B cell (primary cell): ENCODE measurements at regions not wholly inside any gene's neighbourhood (a gene's known extent, or its start where the extent isn't known, plus 50 kb on each side); places are given as distances from the start of the nearest gene placed in this dataset.

Source experiments
- ATAC-seq: fragments of 200-7000 bp; cut with Tn5 transposase; one replicate; pipeline ENCODE4 v1.10.0; 2021; ENCODE audit warnings: low read depth, mild to moderate bottlenecking, moderate number of reproducible peaks, moderate library complexity
- CTCF ChIA-PET: fragments of 350-600 bp; sonication (Branson Sonifier 250); formaldehyde crosslinking; loops from one replicate; lab custom pipeline; 2021; ENCODE audit warnings: antibody characterized with exemption, inconsistent platforms; lab: Charles Lee
- POLR2A ChIA-PET: fragments of 350-600 bp; sonication (Branson Sonifier 250); formaldehyde crosslinking; loops from one replicate; lab custom pipeline; 2021; ENCODE audit warnings: antibody characterized with exemption; lab: Charles Lee
- DNase-seq: peaks from one replicate; pipeline ENCODE4 v3.0.0; 2013
- H2AFZ ChIP-seq: 2 replicates; pipeline ENCODE4 v1.6.1; 2012; ENCODE audit warnings: mild to moderate bottlenecking, low read depth, low read length; ENCODE audit not compliant: insufficient read depth, poor library complexity, severe bottlenecking
- H3K27ac ChIP-seq, 2 donors: 1 replicate in 1 of 2; 2 replicates in 1 of 2; pipeline ENCODE4 v1.5.1; 2012 to 2013; ENCODE audit warnings: low read length in 2 of 2, mild to moderate bottlenecking in 2 of 2, moderate library complexity in 1 of 2
- H3K27me3 ChIP-seq, 4 experiments: fragments of 200-600 bp in 1 of 4; sonication (generic) in 1 of 4; replicated peaks in 1 of 4; 1 replicate in 2 of 4; 2 replicates in 2 of 4; pipeline versions ENCODE4 v1.6.1 to v1.7.0; 2013 to 2016; ENCODE audit warnings: low read length in 3 of 4, mild to moderate bottlenecking in 2 of 4, mixed read lengths in 1 of 4, moderate library complexity in 1 of 4; ENCODE audit not compliant: insufficient read depth in 4 of 4, control insufficient read depth in 3 of 4; ENCODE audit errors: control extremely low read depth in 1 of 4
- H3K36me3 ChIP-seq, 2 experiments: replicated peaks in 1 of 2; 1 replicate in 1 of 2; 2 replicates in 1 of 2; pipeline versions ENCODE4 v1.6.1 to v1.7.1; 2013; ENCODE audit warnings: low read length in 1 of 2; ENCODE audit not compliant: insufficient read depth in 2 of 2, control insufficient read depth in 1 of 2; ENCODE audit errors: control extremely low read depth in 1 of 2, extremely low read depth in 1 of 2
- H3K4me1 ChIP-seq, 2 donors: fragments of 200-600 bp in 1 of 2; sonication (generic) in 1 of 2; 1 replicate in 1 of 2; 2 replicates in 1 of 2; pipeline versions ENCODE4 v1.5.1 to v1.6.1; 2013 to 2017; ENCODE audit warnings: low read length in 2 of 2; ENCODE audit not compliant: control insufficient read depth in 2 of 2, insufficient read depth in 2 of 2
- H3K4me2 ChIP-seq: replicated peaks from 2 replicates; pipeline ENCODE3; 2012; ENCODE audit warnings: mild to moderate bottlenecking, low read depth, low read length; ENCODE audit not compliant: poor library complexity, severe bottlenecking
- H3K4me3 ChIP-seq, 5 experiments: fragments of 200-600 bp in 1 of 5; sonication (generic) in 1 of 5; 1 replicate in 3 of 5; 2 replicates in 2 of 5; pipeline versions ENCODE4 v1.5.1 to v1.7.0; 2011 to 2016; ENCODE audit warnings: low read length in 4 of 5, mild to moderate bottlenecking in 4 of 5, low read depth in 2 of 5, control low read depth in 1 of 5, moderate library complexity in 1 of 5; ENCODE audit not compliant: insufficient read depth in 1 of 5; ENCODE audit errors: control extremely low read depth in 1 of 5, extremely low read depth in 1 of 5
- H3K79me2 ChIP-seq: fragments of 200-600 bp; sonication (generic); one replicate; pipeline ENCODE4 v1.6.0; 2016; ENCODE audit warnings: low read length; ENCODE audit not compliant: control insufficient read depth, insufficient read depth
- H3K9ac ChIP-seq: fragments of 200-600 bp; sonication (generic); 2 replicates; pipeline ENCODE4 v1.6.1; 2017; ENCODE audit warnings: mild to moderate bottlenecking, low read length, moderate library complexity
- H3K9me3 ChIP-seq, 3 donors: one replicate each; pipeline versions ENCODE4 v1.6.1 to v1.7.1; 2013; ENCODE audit warnings: low read length in 2 of 3; ENCODE audit not compliant: control insufficient read depth in 2 of 3, insufficient read depth in 1 of 3; ENCODE audit errors: control extremely low read depth in 1 of 3
- H4K20me1 ChIP-seq: 2 replicates; pipeline ENCODE4 v1.6.0; 2012; ENCODE audit warnings: mild to moderate bottlenecking, low read length; ENCODE audit not compliant: insufficient read depth, control insufficient read depth, poor library complexity, severe bottlenecking
- H3K27ac Mint-ChIP-seq: one replicate; pipeline ENCODE4 v1.8.0; 2021; ENCODE audit warnings: mixed read lengths
- H3K27me3 Mint-ChIP-seq: one replicate; pipeline ENCODE4 v1.8.0; 2021; ENCODE audit warnings: mixed read lengths
- H3K4me1 Mint-ChIP-seq: one replicate; pipeline ENCODE4 v1.8.0; 2021; ENCODE audit warnings: mixed read lengths
- H3K4me3 Mint-ChIP-seq: one replicate; pipeline ENCODE4 v1.8.0; 2021; ENCODE audit warnings: mixed read lengths
- H3K9me3 Mint-ChIP-seq: one replicate; pipeline ENCODE4 v1.8.0; 2022; ENCODE audit warnings: mixed read lengths; ENCODE audit not compliant: insufficient read depth
- CTCF ChIP-seq: fragments of 200-600 bp; IDR thresholded peaks from one replicate; pipeline ENCODE4 v1.8.0; 2022; ENCODE audit warnings: antibody characterized with exemption, mild to moderate bottlenecking
- EZH2 ChIP-seq: IDR thresholded peaks from 2 replicates; pipeline ENCODE4 v1.6.1; 2012; ENCODE audit warnings: borderline replicate concordance, low read depth, mild to moderate bottlenecking, moderate library complexity, low read length; ENCODE audit not compliant: insufficient read depth, poor library complexity, severe bottlenecking
- WGBS: methylation state at CpG from one replicate; pipeline ENCODE4 v1.1.5; 2013; ENCODE audit warnings: missing lambda C conversion rate; ENCODE audit not compliant: insufficient coverage; 5-methylcytosine and 5-hydroxymethylcytosine counted together
- intact Hi-C: fragments of 100-400 bp; cut with micrococcal nuclease; formaldehyde crosslinking; loops from one replicate; pipeline ENCODE4 v1.10.0; 2022

GRCh38 chr13:105466376-105466775, 1069.1 kb downstream of the EFNB2 start:
- no peaks in the 10 kb centered on the region for H3K4me1 Mint-ChIP-seq
- TF ChIP-seq EZH2 (no peak), CTCF (no peak)
- intact Hi-C loops: no loop called here
- Histone ChIP-seq H3K27ac (no peak overlapping the region), H3K4me2 (no peak overlapping the region), H3K36me3 (no peaks in the 10 kb centered on the region), H3K27me3 (no peaks in the 10 kb centered on the region), H3K4me3 (no peak overlapping the region), H3K9ac (no peak overlapping the region), H3K79me2 (no peaks in the 10 kb centered on the region), H3K4me1 (no peaks in the 10 kb centered on the region), H2AFZ (no peak overlapping the region), H3K9me3 (peaks cover 0 to 4% (median 1%) of the 10 kb centered on the region in 3 donors), H4K20me1 (no peaks in the 10 kb centered on the region)
- H3K4me3 Mint-ChIP-seq: no peak overlapping the region
- H3K27ac Mint-ChIP-seq: no peak overlapping the region
- DNase-seq (no peak), ATAC-seq (no peak)
- POLR2A ChIA-PET: no interaction called here
- no peaks in the 10 kb centered on the region for H3K27me3 Mint-ChIP-seq
- CTCF ChIA-PET: no interaction called here
- WGBS: no CpG with 5 or more reads among the region's 1 CpG
- H3K9me3 Mint-ChIP-seq: no peaks in the 10 kb centered on the region

GRCh38 chr13:105465745-105466144, 1069.7 kb downstream of the EFNB2 start, which contains the start of gene DAOA:
Gene DAOA (plus strand): TSS chr13:105466045.
- H4K20me1 ChIP-seq: no peaks in the 10 kb centered on the region
- no peaks in the 10 kb centered on the region for H3K79me2 ChIP-seq
- intact Hi-C loops: no loop called here
- H3K27ac ChIP-seq: no peak within 1 kb of the TSS
- no CpG with 5 or more reads among the region's 1 CpG for WGBS
- Mint-ChIP-seq H3K9me3 (no peaks in the 10 kb centered on the region), H3K27me3 (no peaks in the 10 kb centered on the region), H3K27ac (no peak within 1 kb of the TSS), H3K4me1 (no peaks in the 10 kb centered on the region), H3K4me3 (no peak within 1 kb of the TSS)
- no peak within 1 kb of the TSS for H3K4me3 ChIP-seq
- H3K4me2 ChIP-seq: no peak within 1 kb of the TSS
- peaks cover 0 to 4% (median 1%) of the 10 kb centered on the region in 3 donors for H3K9me3 ChIP-seq
- DNase-seq (no peak), ATAC-seq (no peak)
- no peaks in the 10 kb centered on the region for H3K36me3 ChIP-seq
- no peak within 1 kb of the TSS for H3K9ac ChIP-seq
- POLR2A ChIA-PET: no interaction called here
- no peak for TF ChIP-seq CTCF
- no peak for TF ChIP-seq EZH2
- CTCF ChIA-PET: no interaction called here
- no peaks in the 10 kb centered on the region for H3K27me3 ChIP-seq
- no peak within 1 kb of the TSS for H2AFZ ChIP-seq
- H3K4me1 ChIP-seq: no peaks in the 10 kb centered on the region
